GM12865 (cell line): ENCODE measurements at regions not wholly inside any gene's neighbourhood (a gene's known extent, or its start where the extent isn't known, plus 50 kb on each side); places are given as distances from the start of the nearest gene placed in this dataset.
A peak's percentile ranks its signal among the peaks of the same experiment; 100 is the strongest.

Source experiments
- DNase-seq: peaks from one replicate; pipeline ENCODE4 v3.0.0; 2010; ENCODE audit warnings: low read depth
- H3K4me3 ChIP-seq: 2 replicates; pipeline ENCODE4 v1.5.1; 2011; ENCODE audit warnings: mild to moderate bottlenecking, low read depth, low read length, control low read depth
- TF ChIP-seq, protein P1 (sequence below): IDR thresholded peaks from 2 replicates; pipeline ENCODE4 v1.5.1; 2011; ENCODE audit warnings: low read length, control low read depth, low read depth, inconsistent platforms; ENCODE audit not compliant: insufficient read depth; ENCODE audit errors: missing control alignments

DNA sequence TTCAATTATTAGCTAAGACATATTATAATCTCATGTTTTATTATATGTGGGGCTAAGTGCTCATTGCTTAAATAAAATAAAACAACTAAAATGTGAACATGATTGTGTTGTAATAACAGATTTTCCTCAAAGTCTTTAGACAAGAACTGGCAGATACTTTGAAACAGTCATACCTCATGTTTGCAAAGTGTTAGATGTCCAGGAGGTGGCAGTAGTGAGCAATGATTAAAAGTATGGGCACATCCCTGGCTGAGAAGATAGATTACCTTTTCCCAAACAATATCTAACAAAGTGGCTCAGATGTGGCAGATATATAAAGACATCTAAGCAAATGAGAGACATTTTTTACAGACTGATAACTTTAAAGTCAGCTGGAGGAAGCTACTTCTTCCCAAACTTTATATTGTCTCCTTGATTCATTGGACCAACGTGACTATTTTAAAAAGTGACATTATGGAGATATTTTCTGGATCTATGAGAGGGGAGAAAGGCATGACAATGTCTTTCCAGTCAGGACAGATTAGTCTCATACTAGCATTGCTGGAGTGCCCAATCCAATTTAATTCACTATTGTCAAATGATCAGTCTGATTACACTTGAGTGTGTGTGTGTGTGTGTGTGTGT is 269.8 kb downstream of the S1PR1 start:
- H3K4me3 ChIP-seq = no peak overlapping the region
- TF ChIP-seq, protein P1, sequence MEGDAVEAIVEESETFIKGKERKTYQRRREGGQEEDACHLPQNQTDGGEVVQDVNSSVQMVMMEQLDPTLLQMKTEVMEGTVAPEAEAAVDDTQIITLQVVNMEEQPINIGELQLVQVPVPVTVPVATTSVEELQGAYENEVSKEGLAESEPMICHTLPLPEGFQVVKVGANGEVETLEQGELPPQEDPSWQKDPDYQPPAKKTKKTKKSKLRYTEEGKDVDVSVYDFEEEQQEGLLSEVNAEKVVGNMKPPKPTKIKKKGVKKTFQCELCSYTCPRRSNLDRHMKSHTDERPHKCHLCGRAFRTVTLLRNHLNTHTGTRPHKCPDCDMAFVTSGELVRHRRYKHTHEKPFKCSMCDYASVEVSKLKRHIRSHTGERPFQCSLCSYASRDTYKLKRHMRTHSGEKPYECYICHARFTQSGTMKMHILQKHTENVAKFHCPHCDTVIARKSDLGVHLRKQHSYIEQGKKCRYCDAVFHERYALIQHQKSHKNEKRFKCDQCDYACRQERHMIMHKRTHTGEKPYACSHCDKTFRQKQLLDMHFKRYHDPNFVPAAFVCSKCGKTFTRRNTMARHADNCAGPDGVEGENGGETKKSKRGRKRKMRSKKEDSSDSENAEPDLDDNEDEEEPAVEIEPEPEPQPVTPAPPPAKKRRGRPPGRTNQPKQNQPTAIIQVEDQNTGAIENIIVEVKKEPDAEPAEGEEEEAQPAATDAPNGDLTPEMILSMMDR = peak; percentile 74
- peak; percentile 60 for DNase-seq

DNA sequence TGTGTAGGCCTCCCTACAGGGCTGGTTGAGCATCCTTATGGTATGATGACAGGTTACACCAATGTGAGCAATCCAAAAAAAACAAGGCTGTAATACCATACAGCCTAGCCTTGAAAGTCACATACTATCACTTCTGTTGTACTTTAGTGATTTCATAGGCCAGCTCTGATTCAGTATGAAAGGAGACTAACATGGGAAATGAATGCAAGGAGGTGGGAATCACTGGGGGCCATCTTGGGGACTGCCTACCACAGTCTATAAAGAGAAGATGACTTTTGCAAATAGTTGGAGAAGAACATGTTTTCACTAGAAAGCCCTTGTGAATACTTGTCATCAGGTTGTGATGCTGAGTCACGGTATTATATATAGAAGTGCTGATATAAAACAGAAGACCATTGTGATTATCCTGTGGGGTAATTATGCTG is 270.7 kb downstream of the S1PR1 start:
- DNase-seq = no peak
- H3K4me3 ChIP-seq = no peak overlapping the region
- TF ChIP-seq, protein P1 = no peak

DNA sequence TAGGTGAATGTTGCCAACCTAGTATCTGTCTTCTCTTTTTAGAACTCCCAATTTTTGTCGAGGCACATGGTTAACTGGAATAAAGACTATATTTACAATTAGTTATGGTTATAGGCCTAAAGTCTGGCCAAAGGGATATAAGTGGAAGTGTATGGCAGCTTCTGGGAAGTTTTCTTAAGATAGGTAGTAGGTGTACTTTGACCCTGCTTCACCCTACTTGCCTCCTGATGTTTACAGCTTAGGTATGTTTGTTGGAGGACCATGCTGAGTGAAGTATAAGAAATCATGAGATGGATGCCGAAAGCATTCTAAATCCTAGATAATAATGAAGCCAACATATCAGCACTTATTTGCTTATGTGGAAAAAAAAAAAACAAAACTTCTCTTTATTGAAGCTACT is 272.1 kb downstream of the S1PR1 start:
- DNase-seq = no peak
- H3K4me3 ChIP-seq = no peak overlapping the region
- TF ChIP-seq, protein P1 = no peak

DNA sequence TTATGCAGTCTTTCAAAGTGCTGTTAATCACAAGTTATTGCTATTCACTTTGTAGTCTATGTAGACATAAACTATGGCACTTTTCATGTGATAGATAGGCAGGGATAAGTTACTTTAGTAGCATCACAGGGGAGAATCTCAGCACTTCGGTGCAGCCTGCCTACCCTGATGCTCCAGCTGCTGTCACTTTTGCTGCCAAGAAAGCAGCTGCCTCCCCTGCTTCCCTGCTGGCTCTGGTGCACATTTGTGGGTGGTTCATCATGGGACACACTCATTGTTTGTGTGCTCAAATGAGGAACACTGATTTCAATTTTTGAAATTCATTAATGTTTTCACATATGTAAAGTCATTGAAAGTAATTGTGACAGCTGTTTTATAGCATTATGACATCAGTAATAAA is 272.6 kb downstream of the S1PR1 start:
- DNase-seq = no peak

GRCh38 chr1:101511202-101511891 is 274.5 kb downstream of the S1PR1 start:
- H3K4me3 ChIP-seq = no peak overlapping the region
- TF ChIP-seq, protein P1 = no peak
- DNase-seq = no peak

More for the DNA sequence above, 272.6 kb downstream of the S1PR1 start:
- TF ChIP-seq, protein P1 = no peak
- no peak overlapping the region for H3K4me3 ChIP-seq

DNA sequence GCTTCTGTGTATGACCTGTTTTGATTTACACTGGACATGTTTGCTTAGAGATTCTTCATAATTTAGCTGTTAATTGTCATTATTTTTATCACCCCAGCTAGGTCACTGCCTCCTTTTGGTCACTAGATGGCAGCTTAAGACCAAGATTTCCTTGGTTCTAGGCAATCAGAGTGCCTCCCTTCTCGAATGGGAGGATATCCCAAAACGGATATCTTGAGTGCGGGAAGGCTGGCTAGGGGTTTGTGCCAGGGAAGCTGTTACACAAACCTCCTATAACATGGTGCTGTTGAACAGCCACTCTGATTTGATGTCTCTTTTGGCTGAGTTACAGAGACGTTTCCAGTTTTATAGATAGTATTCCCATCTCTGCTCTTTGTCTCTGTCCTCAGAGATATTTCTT is 283.5 kb downstream of the S1PR1 start:
- no peak overlapping the region for H3K4me3 ChIP-seq

More for the DNA sequence above, 283.5 kb downstream of the S1PR1 start:
- TF ChIP-seq, protein P1 = peak; percentile 78
- DNase-seq = peak; percentile 63
